Nephron progenitor cell (in vitro differentiated cells): ENCODE measurements at regions not wholly inside any gene's neighbourhood (a gene's known extent, or its start where the extent isn't known, plus 50 kb on each side); places are given as distances from the start of the nearest gene placed in this dataset.

Experiments
- DNase-seq: peaks from one replicate; pipeline ENCODE4 v3.0.0; 2021
- H3K27ac Mint-ChIP-seq: 2 replicates; pipeline ENCODE4 v1.8.0; 2021; ENCODE audit warnings: mild to moderate bottlenecking, moderate library complexity, mixed read lengths
- H3K27me3 Mint-ChIP-seq: 2 replicates; pipeline ENCODE4 v1.8.0; 2021; ENCODE audit warnings: mild to moderate bottlenecking, low read depth, mixed read lengths; ENCODE audit not compliant: poor library complexity
- H3K36me3 Mint-ChIP-seq: 2 replicates; pipeline ENCODE4 v1.8.0; 2021; ENCODE audit warnings: low read depth, mixed read lengths
- H3K4me1 Mint-ChIP-seq: 2 replicates; pipeline ENCODE4 v1.8.0; 2021; ENCODE audit warnings: mixed read lengths
- H3K4me3 Mint-ChIP-seq: 2 replicates; pipeline ENCODE4 v1.8.0; 2021; ENCODE audit warnings: mild to moderate bottlenecking, moderate library complexity, mixed read lengths
- H3K9me3 Mint-ChIP-seq: 2 replicates; pipeline ENCODE4 v1.8.0; 2021; ENCODE audit warnings: mild to moderate bottlenecking, moderate library complexity, mixed read lengths
- TF ChIP-seq, protein P1 (sequence below): fragments of 200-600 bp; sonication (generic); IDR thresholded peaks from 2 replicates; pipeline ENCODE4 v1.5.0; 2021; ENCODE audit warnings: antibody characterized with exemption

DNA sequence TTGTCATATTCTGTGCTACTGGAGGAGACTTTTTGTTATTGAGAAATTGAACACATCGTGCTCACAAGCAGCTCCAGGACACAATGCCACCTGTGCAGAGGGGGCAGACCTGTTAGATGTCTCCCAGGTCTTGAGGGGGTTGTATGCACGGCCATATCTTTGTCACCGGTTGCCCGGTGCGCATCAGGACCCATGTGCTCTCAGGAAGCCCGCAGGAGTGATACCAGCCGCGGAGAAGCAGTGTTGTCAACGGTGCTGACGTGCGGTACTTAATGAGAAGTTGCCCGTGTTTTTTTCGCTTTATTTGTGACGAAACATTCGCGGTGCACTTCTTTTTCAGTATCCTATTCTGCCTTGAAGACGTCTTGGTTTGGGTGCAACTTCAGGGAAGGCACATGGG, 128.2 kb upstream of the RTL1 start:
- H3K36me3 Mint-ChIP-seq: no peaks in the 10 kb centered on the region
- H3K4me3 Mint-ChIP-seq: no peak overlapping the region
- peaks cover 4% of the 10 kb centered on the region for H3K9me3 Mint-ChIP-seq
- peaks cover 11% of the 10 kb centered on the region for H3K27me3 Mint-ChIP-seq
- no peak overlapping the region for H3K27ac Mint-ChIP-seq
- no peak for DNase-seq
- TF ChIP-seq, protein P1, sequence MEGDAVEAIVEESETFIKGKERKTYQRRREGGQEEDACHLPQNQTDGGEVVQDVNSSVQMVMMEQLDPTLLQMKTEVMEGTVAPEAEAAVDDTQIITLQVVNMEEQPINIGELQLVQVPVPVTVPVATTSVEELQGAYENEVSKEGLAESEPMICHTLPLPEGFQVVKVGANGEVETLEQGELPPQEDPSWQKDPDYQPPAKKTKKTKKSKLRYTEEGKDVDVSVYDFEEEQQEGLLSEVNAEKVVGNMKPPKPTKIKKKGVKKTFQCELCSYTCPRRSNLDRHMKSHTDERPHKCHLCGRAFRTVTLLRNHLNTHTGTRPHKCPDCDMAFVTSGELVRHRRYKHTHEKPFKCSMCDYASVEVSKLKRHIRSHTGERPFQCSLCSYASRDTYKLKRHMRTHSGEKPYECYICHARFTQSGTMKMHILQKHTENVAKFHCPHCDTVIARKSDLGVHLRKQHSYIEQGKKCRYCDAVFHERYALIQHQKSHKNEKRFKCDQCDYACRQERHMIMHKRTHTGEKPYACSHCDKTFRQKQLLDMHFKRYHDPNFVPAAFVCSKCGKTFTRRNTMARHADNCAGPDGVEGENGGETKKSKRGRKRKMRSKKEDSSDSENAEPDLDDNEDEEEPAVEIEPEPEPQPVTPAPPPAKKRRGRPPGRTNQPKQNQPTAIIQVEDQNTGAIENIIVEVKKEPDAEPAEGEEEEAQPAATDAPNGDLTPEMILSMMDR: no peak
- no peaks in the 10 kb centered on the region for H3K4me1 Mint-ChIP-seq

DNA sequence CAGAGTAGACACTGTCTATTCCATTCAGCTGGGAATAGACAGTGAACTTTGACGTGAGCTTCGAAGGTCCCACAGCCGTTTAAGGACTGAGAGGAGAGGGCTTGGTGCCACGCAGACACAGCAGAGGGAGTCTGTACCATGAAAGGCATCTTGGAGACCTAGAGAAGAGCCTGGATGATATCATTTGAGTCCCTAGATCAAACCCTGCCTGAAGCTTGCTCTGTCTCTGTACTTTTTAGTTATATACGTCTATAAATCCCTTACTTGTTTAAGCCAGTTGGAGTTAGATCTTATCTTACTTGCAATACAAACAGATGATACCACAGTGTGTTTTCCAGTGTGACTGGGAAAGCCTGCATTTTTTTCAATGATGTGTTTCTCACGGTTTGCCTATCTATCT, 128.9 kb upstream of the RTL1 start:
- TF ChIP-seq, protein P1: no peak

DNA sequence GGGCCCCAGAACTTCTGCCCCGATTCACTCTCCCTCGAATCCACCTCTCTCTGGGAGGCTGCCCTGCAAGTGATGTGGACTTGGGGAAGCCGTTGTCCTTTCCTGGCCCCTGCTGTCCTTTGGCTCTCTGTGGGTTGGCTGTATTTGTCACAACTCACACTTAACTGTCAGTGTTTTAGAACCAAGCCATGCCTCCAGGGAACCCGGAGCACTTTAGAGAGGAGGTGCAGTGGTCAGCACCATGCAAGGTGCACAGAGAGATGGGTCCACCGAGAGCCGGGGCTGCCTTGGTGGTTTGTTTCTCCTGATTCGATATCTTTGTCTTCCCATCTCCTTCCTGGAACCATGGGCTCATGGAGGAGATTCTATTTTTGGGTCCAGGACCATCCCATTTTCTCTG, 129.5 kb upstream of the RTL1 start:
- H3K36me3 Mint-ChIP-seq: no peaks in the 10 kb centered on the region
- no peaks in the 10 kb centered on the region for H3K4me1 Mint-ChIP-seq
- no peak overlapping the region for H3K27ac Mint-ChIP-seq
- peaks cover 12% of the 10 kb centered on the region for H3K27me3 Mint-ChIP-seq
- TF ChIP-seq, protein P1: no peak
- peaks cover 10% of the 10 kb centered on the region for H3K9me3 Mint-ChIP-seq
- H3K4me3 Mint-ChIP-seq: no peak overlapping the region
- no peak for DNase-seq

More for the DNA sequence above, 128.9 kb upstream of the RTL1 start:
- Mint-ChIP-seq H3K4me3 (no peak overlapping the region), H3K27me3 (peaks cover 10% of the 10 kb centered on the region), H3K9me3 (peaks cover 6% of the 10 kb centered on the region), H3K36me3 (no peaks in the 10 kb centered on the region), H3K4me1 (no peaks in the 10 kb centered on the region), H3K27ac (no peak overlapping the region)
- no peak for DNase-seq

DNA sequence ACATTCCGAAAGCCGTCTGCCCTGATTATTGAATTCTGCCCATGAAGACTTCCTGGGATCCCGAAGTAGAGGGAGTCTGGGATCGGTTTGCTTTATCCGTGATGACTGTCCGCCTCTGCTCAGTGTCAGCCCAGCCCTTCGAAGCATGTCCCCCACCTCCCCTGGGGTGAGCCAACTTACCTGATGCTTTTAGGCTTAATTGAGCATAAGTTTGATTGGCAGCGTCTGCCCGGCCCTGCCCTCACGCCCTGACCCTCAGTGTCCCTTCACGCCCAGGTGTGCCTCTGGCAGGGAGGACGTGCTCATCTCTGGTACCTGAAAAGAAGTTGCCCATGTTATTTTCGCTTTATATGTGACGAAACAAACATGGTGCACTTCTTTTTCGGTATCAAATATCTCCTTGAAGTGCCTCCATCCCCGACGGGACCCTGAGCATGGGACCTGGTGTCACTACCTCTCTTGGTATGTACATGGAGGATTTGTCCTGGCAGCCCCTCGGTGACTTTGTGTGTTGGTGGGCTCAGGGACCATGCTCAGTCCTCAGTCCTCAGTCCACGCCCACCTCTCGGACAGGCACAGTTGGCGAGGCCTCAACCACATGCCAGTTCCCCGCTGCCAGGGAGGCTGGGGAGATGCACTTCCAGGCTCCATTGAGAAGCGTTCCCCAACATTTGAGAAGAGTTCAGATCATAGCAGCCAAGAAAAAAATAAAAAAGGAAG, 130.1 kb upstream of the RTL1 start:
- Mint-ChIP-seq H3K4me1 (no peaks in the 10 kb centered on the region), H3K27ac (no peak overlapping the region), H3K27me3 (peaks cover 12% of the 10 kb centered on the region), H3K9me3 (peaks cover 10% of the 10 kb centered on the region), H3K36me3 (no peaks in the 10 kb centered on the region), H3K4me3 (no peak overlapping the region)
- DNase-seq: no peak
- TF ChIP-seq, protein P1: no peak

DNA sequence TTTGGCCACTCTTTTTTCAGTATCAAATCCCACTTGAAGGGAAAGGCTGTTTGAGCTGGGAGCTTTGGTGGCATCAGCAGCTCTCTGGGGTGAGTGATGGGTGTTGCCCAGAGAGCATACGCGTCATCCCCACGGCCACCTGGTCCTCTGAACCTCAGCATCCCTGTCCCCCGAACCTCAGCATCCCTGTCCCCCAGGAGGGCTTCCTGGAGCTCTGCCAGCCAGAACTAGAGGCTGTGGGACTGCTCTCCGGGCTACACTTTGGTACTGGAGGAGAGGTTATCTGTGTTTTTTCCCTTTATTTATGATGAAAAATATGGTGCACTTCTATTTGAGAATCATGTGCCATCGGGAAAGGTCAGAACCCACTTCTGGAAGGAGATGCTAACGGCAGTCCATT, 131.5 kb upstream of the RTL1 start:
- DNase-seq: no peak
- H3K36me3 Mint-ChIP-seq: no peaks in the 10 kb centered on the region
- H3K4me3 Mint-ChIP-seq: no peak overlapping the region
- no peaks in the 10 kb centered on the region for H3K4me1 Mint-ChIP-seq
- peaks cover 10% of the 10 kb centered on the region for H3K9me3 Mint-ChIP-seq
- peaks cover 13% of the 10 kb centered on the region for H3K27me3 Mint-ChIP-seq
- TF ChIP-seq, protein P1: no peak
- H3K27ac Mint-ChIP-seq: no peak overlapping the region
